Neural cell (in vitro differentiated cells): ENCODE measurements at regions not wholly inside any gene's neighbourhood (a gene's known extent, or its start where the extent isn't known, plus 50 kb on each side); places are given as distances from the start of the nearest gene placed in this dataset.

ENCODE experiments used
- H2AFZ ChIP-seq: fragments of 200-600, 300-800 bp; sonication (generic), shearing (Covaris generic); 2 replicates; pipeline ENCODE4 v1.6.0; 2014; ENCODE audit warnings: low read depth, mild to moderate bottlenecking, antibody characterized with exemption, low read length, moderate library complexity
- H3F3A ChIP-seq: fragments of 200-600 bp; shearing (Covaris generic); 2 replicates; pipeline ENCODE4 v1.6.1; 2016; ENCODE audit warnings: mild to moderate bottlenecking, moderate library complexity, mixed read lengths, antibody characterized with exemption, low read length; ENCODE audit not compliant: insufficient read depth, poor library complexity, severe bottlenecking
- H3K27ac ChIP-seq: fragments of 200-600, 300-800 bp; sonication (generic), shearing (Covaris generic); 2 replicates; pipeline ENCODE4 v1.5.1; 2014; ENCODE audit warnings: mild to moderate bottlenecking, low read length, moderate library complexity
- H3K27me3 ChIP-seq: fragments of 300-800, 200-600 bp; sonication (generic), shearing (Covaris generic); 2 replicates; pipeline ENCODE4 v1.6.0; 2014; ENCODE audit warnings: mild to moderate bottlenecking, low read depth, low read length, moderate library complexity; ENCODE audit not compliant: insufficient read depth
- H3K36me3 ChIP-seq: fragments of 300-800, 200-600 bp; sonication (generic), shearing (Covaris generic); 2 replicates; pipeline ENCODE4 v1.5.1; 2014; ENCODE audit warnings: mild to moderate bottlenecking, antibody characterized with exemption, low read length, moderate library complexity; ENCODE audit not compliant: insufficient read depth
- H3K4me2 ChIP-seq: fragments of 300-800, 200-600 bp; sonication (generic), shearing (Covaris generic); 2 replicates; pipeline ENCODE4 v1.6.0; 2014; ENCODE audit warnings: mild to moderate bottlenecking, low read length
- H3K4me3 ChIP-seq: fragments of 300-800, 200-600 bp; sonication (generic), shearing (Covaris generic); 2 replicates; pipeline ENCODE4 v1.5.1; 2014; ENCODE audit warnings: mild to moderate bottlenecking, low read length, moderate library complexity
- H3K79me2 ChIP-seq: fragments of 200-600 bp; shearing (Covaris generic); replicated peaks from 2 replicates; pipeline ENCODE4 v1.6.0; 2014; ENCODE audit warnings: mild to moderate bottlenecking, low read length, moderate library complexity; ENCODE audit not compliant: insufficient read depth
- H3K9ac ChIP-seq: fragments of 300-800, 200-600 bp; sonication (generic), shearing (Covaris generic); 2 replicates; pipeline ENCODE4 v1.6.1; 2016; ENCODE audit warnings: mild to moderate bottlenecking, low read length, mixed read lengths
- H3K9me2 ChIP-seq: fragments of 200-600 bp; shearing (Covaris generic); 2 replicates; pipeline ENCODE4 v1.6.1; 2016; ENCODE audit warnings: mild to moderate bottlenecking, low read length, mixed read lengths; ENCODE audit not compliant: insufficient read depth
- H3K9me3 ChIP-seq: fragments of 200-600, 300-800 bp; sonication (generic), shearing (Covaris generic); 2 replicates; pipeline ENCODE4 v1.6.1; 2016; ENCODE audit warnings: mild to moderate bottlenecking, mixed run types, low read length, moderate library complexity, mixed read lengths
- H4K20me1 ChIP-seq: fragments of 200-600 bp; shearing (Covaris generic); 2 replicates; pipeline ENCODE4 v1.6.1; 2016; ENCODE audit warnings: mild to moderate bottlenecking, mixed run types; ENCODE audit not compliant: insufficient read depth
- CTCF ChIP-seq: fragments of 450-650 bp; IDR thresholded peaks from 2 replicates; pipeline ENCODE4 v1.5.1; 2014; ENCODE audit warnings: antibody characterized with exemption, mild to moderate bottlenecking, moderate library complexity; ENCODE audit not compliant: poor library complexity, severe bottlenecking
- EP300 ChIP-seq: fragments of 450-650 bp; conservative IDR thresholded peaks from 2 replicates; pipeline ENCODE4 v1.6.1; 2014; ENCODE audit warnings: antibody characterized with exemption, mild to moderate bottlenecking, moderate library complexity; ENCODE audit not compliant: poor library complexity, severe bottlenecking
- EZH2 ChIP-seq: fragments of 200-600, 300-800 bp; shearing (Covaris generic), sonication (generic); IDR thresholded peaks from 2 replicates; pipeline ENCODE4 v1.6.1; 2014; ENCODE audit warnings: antibody characterized with exemption, low read length, borderline replicate concordance, mild to moderate bottlenecking; ENCODE audit not compliant: insufficient read depth, poor library complexity, severe bottlenecking
- MXI1 ChIP-seq: fragments of 450-650 bp; conservative IDR thresholded peaks from 2 replicates; pipeline ENCODE4 v1.6.1; 2014; ENCODE audit warnings: antibody characterized with exemption, mild to moderate bottlenecking; ENCODE audit not compliant: poor library complexity, severe bottlenecking
- POLR2AphosphoS5 ChIP-seq: IDR thresholded peaks from 2 replicates; pipeline ENCODE4 v1.6.1; 2012
- RAD21 ChIP-seq: fragments of 450-650 bp; conservative IDR thresholded peaks from 2 replicates; pipeline ENCODE4 v1.6.1; 2014; ENCODE audit warnings: antibody characterized with exemption, mild to moderate bottlenecking, moderate library complexity
- REST ChIP-seq: IDR thresholded peaks from 2 replicates; pipeline ENCODE4 v1.6.1; 2012; ENCODE audit warnings: borderline replicate concordance
- SMC3 ChIP-seq: fragments of 450-650 bp; conservative IDR thresholded peaks from 2 replicates; pipeline ENCODE4 v1.6.1; 2014; ENCODE audit warnings: antibody characterized with exemption, mild to moderate bottlenecking, moderate library complexity; ENCODE audit not compliant: poor library complexity
- TAF1 ChIP-seq: IDR thresholded peaks from 2 replicates; pipeline ENCODE4 v1.6.1; 2012; ENCODE audit warnings: low read depth

DNA sequence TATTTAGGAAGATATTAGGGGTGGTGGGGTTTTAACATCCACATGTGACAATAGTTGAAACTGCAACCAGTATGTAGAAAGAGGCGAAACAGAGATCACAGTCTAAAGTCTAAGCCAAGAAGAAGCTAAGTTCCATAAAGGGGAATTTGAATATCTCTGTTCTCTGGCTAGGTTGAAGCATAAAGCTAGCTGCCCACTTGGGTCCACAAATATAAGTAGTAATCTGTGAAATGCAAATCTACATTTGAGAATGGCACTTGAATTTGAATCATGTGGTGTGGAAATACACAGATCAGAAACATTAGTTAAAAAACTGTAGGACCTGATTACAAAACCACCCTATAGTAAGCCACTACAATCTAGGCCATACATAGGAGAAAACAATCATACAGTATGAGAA, 602.1 kb downstream of the LMO4 start:
- Histone ChIP-seq H3F3A (no peaks in the 10 kb centered on the region), H2AFZ (no peak overlapping the region), H3K27me3 (no peaks in the 10 kb centered on the region), H4K20me1 (no peaks in the 10 kb centered on the region), H3K9ac (no peak overlapping the region), H3K9me2 (no peaks in the 10 kb centered on the region), H3K4me3 (no peak overlapping the region), H3K9me3 (no peaks in the 10 kb centered on the region), H3K79me2 (no peaks in the 10 kb centered on the region), H3K4me2 (no peak overlapping the region), H3K36me3 (no peaks in the 10 kb centered on the region), H3K27ac (no peak overlapping the region)
- TF ChIP-seq CTCF (no peak), REST (no peak), RAD21 (no peak), MXI1 (no peak), EP300 (no peak), TAF1 (no peak), EZH2 (no peak), SMC3 (no peak), POLR2AphosphoS5 (no peak)

- no peaks in the 10 kb centered on the region for H3K9me3 ChIP-seq
- no peak overlapping the region for H3K27ac ChIP-seq
- H3K36me3 ChIP-seq = no peaks in the 10 kb centered on the region
- no peak overlapping the region for H2AFZ ChIP-seq
- H3K9ac ChIP-seq = no peak overlapping the region
- H3K9me2 ChIP-seq = no peaks in the 10 kb centered on the region
- no peaks in the 10 kb centered on the region for H4K20me1 ChIP-seq
- TF ChIP-seq POLR2AphosphoS5 = no peak
- TF ChIP-seq CTCF = no peak
- no peak for TF ChIP-seq MXI1
- TF ChIP-seq TAF1 = no peak
- TF ChIP-seq RAD21 = no peak
- no peak for TF ChIP-seq REST
- no peak for TF ChIP-seq EZH2
- TF ChIP-seq EP300 = no peak
- no peak for TF ChIP-seq SMC3
- no peaks in the 10 kb centered on the region for H3K79me2 ChIP-seq
- H3K4me3 ChIP-seq = no peak overlapping the region
- no peak overlapping the region for H3K4me2 ChIP-seq
- no peaks in the 10 kb centered on the region for H3K27me3 ChIP-seq
- no peaks in the 10 kb centered on the region for H3F3A ChIP-seq
Measured at GRCh38 chr1:87933171-87933570, 604.5 kb downstream of the LMO4 start.
